ENCODE measurements at regions not wholly inside any gene's neighbourhood (a gene's known extent, or its start where the extent isn't known, plus 50 kb on each side); places are given as distances from the start of the nearest gene placed in this dataset.

DNA sequence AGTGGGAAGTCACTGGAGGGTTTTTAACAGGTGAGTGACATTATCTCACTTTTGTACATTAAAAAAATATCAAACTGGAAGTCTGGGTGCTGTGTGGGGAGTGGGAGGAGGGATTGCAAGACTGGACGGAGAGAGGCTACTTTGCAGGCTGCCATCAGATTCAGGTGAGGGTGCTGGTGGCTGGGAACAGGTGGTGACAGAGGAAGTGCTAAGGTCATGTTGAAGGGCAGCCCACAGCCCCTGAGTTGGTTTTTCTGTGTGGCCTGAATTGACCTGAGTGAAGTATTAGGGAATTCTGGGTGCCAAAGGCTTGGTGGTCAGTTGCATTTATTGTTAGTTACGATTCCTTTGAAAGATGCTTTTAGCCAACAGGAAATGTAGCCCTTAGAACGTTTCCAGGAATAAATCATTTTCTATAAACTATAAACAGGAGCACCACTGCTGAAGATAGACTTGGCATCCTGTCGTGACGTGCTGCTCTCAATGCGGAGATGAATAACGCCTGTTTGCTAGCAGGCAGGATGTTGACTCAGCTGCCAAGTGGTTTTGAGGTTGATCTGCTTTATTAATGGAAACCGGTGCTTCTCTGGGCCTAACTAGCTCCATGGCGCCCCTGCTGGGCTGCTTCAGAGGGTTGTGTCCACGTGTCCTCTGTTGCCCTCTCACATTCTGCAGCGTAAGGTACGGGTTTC, 707.5 kb upstream of the TMEM132C start:
- TF ChIP-seq, protein P1, sequence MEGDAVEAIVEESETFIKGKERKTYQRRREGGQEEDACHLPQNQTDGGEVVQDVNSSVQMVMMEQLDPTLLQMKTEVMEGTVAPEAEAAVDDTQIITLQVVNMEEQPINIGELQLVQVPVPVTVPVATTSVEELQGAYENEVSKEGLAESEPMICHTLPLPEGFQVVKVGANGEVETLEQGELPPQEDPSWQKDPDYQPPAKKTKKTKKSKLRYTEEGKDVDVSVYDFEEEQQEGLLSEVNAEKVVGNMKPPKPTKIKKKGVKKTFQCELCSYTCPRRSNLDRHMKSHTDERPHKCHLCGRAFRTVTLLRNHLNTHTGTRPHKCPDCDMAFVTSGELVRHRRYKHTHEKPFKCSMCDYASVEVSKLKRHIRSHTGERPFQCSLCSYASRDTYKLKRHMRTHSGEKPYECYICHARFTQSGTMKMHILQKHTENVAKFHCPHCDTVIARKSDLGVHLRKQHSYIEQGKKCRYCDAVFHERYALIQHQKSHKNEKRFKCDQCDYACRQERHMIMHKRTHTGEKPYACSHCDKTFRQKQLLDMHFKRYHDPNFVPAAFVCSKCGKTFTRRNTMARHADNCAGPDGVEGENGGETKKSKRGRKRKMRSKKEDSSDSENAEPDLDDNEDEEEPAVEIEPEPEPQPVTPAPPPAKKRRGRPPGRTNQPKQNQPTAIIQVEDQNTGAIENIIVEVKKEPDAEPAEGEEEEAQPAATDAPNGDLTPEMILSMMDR (IDR thresholded peaks at IDR 0.05), result no peak
- TF ChIP-seq POLR2AphosphoS5 (IDR thresholded peaks at IDR 0.05), result peak; percentile 30
- no peak for TF ChIP-seq POLR2A (IDR thresholded peaks at IDR 0.05)

Data from prostate gland (tissue), 2 donors.